ENCODE measurements at regions not wholly inside any gene's neighbourhood (a gene's known extent, or its start where the extent isn't known, plus 50 kb on each side); places are given as distances from the start of the nearest gene placed in this dataset.

DNA sequence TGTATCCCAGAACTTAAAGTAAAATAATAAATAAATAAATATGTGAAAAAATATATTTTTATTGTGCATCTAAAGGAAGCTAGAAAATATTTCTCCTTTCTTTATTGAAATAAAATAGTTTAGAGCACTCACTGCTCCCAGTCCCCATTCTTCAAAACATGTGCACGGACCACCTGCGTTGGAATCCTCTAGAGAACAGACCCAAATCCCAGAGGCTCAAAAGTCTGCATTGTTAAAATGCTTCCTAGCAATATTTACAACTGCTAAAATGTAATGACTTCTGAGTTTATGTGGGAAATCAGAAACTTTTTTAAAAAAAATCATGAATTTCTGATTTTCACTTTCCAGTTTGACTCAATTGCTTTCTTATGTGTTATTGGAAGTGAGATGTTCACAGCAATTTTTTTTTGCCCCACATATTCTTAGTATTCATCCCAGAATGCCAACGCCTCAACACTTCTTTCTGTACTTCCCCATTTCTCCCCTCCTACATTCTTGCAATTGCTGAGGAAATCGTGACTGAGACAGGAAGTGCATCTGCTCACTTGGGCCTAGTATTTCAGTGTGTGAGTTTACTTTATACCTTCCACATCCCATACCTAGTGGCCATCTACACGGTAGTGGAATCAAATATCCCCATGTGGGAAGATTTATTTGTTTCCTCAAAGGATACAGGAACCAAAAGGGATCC, 116.0 kb upstream of the FLRT2 start:
- DNase-seq, result no peak

GRCh38 chr14:85415015-85415712, 114.8 kb upstream of the FLRT2 start:
- no peak for DNase-seq

DNA sequence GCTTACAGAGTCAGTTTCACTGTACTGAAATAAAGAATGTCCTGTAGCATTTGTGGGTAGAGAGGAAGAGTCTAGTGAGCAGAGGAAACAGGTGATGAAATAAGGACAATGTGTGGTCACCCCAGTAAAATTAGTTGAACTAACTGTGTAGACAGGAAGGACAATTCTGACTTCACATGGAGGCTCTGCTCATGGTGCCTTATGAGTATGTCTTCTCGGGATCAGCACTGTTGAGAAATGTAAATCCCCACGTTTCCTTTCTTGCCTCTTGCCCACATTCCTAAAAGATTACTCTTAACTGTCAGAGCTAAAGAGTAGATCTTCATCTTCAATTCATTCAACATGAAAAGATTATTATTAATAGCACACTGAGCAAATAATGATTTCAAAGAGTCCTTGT, 113.2 kb upstream of the FLRT2 start:
- DNase-seq, result no peak

DNA sequence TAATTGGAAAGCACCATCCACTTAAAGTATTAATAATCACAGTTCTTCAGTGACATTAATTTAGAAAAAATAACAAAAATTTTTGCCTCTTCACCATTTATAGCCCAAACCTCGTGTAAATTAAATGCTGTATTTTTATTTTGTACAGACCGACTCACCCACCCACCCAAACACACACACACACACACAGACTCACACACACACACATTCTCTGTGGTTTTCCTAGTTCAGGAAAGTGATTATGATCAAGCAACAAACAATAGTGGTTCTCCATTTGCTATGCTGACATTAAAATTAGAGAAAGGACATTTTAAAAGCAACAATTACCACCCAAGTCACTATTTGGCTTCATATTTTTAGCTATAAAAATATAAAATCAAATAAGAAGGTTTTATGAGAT, 112.5 kb upstream of the FLRT2 start:
- no peak for DNase-seq

- no peak for DNase-seq
These were observed 111.2 kb upstream of the FLRT2 start for GRCh38 chr14:85418721-85419120.

GRCh38 chr14:85420278-85420677, 109.7 kb upstream of the FLRT2 start:
- DNase-seq, result no peak

DNA sequence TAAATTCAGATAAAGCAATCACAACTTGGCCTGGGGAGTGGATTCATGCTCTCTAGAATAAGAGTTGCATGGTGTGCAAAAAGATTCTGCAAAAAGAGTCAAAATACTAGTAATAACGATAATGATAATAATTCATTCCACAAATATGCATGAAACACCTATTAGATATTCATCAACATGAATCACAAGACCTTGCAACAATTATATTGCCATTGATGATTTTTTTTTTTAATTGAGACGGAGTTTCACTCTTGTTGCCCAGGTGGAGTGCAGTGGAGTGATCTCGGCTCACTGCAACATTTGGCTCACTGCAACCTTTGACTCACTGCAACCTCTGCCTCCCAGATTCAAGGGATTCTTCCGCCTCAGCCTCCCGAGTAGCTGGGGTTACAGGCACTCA, 109.2 kb upstream of the FLRT2 start:
- DNase-seq, result no peak

- no peak for DNase-seq
These were observed 108.6 kb upstream of the FLRT2 start for GRCh38 chr14:85421186-85421877.

DNA sequence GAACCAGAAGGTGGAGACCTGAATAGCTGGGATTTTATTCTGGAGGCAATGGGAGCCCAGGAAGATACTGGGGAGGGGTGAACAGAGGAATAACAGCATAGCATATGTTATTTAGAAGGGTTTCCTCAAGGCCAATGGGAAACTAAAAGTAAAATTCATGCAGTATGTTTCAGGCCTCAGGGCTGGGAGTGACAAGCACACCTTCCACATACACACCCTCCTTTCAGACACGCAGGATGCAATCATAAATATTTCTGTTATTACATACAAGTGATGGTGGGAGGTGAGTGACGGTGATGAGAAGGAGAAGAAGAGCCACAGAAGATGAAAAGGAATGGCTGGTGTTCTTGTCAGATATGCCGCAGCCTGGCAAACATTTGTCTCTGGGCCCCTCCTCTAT, 106.1 kb upstream of the FLRT2 start:
- no peak for DNase-seq

DNA sequence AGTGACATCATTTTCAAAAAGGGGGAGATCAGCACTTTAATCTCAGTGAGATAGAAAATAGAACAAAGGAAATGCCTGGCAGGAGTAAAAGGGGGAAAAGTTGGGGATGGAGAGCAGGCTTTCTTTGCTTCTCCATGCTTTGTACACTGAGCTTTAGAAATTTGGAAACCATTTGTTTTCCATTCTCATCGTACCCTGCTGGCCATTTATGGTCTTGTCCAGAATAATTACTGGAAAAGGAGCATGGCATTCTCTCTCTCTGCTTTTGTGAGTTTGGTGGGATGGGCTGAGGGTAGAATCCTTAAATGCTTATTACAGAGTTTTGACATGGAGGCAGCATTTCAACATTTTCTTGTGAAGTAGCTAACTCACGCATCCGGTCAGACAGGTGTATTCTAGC, 104.4 kb upstream of the FLRT2 start:
- no peak for DNase-seq

GRCh38 chr14:85426068-85426935, 103.6 kb upstream of the FLRT2 start:
- no peak for DNase-seq

DNA sequence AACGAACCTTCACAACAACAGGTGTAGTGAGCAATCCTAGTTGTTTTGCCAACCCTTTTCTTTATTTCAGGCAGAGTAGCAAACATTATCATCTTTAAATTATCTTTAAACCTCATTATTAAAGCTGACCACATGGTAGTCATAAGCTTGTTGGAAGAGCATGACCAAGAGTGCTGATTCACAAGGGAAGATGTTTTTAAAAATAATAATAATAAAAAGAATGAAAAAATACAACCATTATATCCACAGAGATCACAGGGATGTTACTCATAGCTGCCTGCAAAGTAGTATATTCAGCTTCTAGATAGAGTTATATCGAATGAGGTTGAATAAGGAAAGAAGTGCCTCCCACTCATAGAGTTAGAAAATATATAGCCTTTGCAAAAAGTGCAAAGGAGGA, 101.0 kb upstream of the FLRT2 start:
- DNase-seq, result no peak

GRCh38 chr14:85437148-85437547, 92.8 kb upstream of the FLRT2 start:
- DNase-seq, result no peak

DNA sequence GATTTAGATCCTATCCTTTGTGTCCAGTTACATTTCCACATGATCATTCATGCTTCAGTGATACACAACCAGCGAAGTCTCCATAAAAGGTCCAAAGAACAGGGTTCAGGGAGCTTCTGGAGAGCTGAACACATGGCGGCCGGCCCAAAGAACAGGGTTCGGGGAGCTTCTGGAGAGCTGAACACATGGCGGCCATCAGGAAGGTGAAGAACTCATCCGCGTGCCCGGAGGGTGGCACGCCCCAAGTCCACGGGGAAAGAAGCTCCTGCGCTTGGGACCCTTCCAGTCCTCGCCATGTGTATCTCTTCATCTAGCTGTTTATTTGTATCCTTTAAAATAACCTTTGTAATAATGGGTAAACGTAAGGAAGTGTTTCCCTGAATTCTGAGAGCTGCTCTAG, 91.9 kb upstream of the FLRT2 start:
- no peak for DNase-seq

DNA sequence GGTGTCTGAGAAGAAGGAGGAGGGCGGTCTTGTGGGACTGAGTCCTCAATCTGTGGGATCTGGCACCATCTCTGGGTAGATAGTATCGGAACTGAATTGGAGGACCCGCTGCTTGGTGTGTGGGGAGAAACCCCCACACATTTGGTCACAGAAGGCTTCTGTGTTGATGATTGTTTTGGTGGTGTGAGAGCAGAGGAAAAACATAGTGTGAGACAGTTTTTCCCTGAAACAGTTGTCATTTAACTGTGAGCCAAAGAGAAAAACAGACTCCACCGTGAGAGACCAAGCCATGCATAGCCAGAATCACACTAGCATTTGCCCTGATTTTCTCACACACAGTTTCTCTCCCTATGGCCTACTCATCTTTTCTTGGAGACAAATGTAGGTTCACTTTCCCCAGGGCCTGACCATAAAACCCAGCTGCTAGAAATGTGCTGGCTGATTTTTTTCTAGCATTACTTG, 91.4 kb upstream of the FLRT2 start:
- DNase-seq, result no peak

DNA sequence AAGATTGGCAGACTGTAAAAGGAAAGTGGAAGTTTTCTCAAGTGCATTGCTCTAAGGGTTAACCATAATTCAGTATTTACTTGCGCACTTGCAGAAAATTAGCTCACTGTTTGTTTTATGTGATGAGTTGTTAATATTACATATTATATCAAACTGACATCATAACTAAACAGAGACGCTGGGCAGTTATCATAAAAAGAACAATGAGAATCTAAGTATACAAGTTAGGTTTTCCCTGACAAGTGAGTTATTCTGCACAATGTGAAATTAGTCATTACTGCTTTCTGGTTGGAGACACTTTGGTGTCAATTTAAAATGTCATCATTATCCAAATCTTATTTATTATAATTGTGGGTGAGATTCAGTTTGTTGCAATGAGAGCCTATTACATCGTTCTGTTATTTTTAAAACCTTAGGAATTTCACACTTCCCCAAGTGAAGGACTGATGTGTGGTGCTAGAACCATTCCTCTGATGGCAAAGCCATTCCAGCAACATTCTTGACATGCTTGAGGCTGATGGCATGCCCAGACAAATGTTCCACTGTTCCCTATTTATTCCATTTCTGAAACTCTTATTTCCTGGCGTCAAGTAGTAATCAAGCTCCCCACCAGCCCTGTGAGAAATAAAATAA, 90.1 kb upstream of the FLRT2 start:
- no peak for DNase-seq

GRCh38 chr14:85441909-85442643, 87.9 kb upstream of the FLRT2 start:
- no peak for DNase-seq

DNA sequence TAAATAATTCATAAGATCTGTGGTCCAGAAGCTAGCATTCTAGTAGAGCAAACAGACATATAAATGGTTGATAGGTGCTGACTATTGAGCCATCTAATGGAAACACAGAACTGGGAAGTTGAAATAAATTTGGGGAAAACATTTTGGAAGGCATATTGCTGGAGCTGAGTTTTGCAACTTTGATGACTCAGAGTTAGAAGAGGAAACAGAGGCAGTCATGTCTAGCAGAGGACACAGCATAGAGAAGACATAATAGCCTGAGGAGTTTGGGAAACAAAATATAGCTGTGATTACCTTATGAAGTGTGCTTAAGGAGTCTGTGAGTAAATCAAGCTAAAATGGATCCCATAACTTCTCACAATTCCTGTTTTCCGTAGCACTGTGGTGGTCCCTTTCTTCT, 86.9 kb upstream of the FLRT2 start:
- no peak for DNase-seq

- no peak for DNase-seq
These were observed 85.3 kb upstream of the FLRT2 start for GRCh38 chr14:85444635-85445034.

DNA sequence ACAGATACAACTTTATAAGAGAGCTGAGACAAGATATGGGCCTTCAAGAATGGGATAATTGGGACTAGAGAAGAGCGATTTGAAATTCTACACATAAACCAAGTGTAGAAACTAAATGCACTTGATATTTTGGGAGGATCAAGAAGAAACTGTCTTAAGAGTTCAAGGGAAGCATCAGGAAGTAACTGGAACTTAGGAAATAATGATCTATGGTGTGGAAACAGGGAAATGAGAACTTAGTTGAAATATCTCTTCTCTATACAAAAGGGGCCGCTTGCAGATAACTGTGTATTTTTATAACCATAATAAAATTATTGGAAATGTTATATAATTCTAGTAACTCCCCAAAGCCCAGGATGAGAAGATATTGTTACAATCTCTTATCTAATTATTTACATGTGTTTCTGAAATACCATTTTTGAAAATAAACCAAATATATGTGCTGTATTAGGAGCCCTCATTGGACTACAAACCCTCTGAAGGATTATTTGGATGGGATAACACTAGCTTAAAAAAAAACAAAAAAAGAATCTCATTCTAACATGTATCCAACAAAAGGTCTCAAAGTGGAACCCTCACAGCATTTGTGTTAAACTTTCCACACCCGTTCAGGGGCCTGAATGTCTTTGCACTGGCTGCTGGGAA, 84.7 kb upstream of the FLRT2 start:
- no peak for DNase-seq

GRCh38 chr14:85447883-85448282, 82.1 kb upstream of the FLRT2 start:
- DNase-seq, result no peak

Measured in CD4-positive, alpha-beta T cell treated with Interleukin-1 beta for 1 hour (primary cell).